Neural crest cell (in vitro differentiated cells): ENCODE measurements at regions not wholly inside any gene's neighbourhood (a gene's known extent, or its start where the extent isn't known, plus 50 kb on each side); places are given as distances from the start of the nearest gene placed in this dataset.

Experiments
- DNase-seq: peaks from one replicate; pipeline ENCODE4 v3.0.0; 2021; ENCODE audit warnings: low read depth, mixed read lengths, low spot score
- H3K27ac Mint-ChIP-seq: one replicate; pipeline ENCODE4 v1.8.0; 2021; ENCODE audit warnings: mild to moderate bottlenecking, mixed read lengths; ENCODE audit not compliant: unreplicated experiment
- H3K27me3 Mint-ChIP-seq: 2 replicates; pipeline ENCODE4 v1.8.0; 2021; ENCODE audit warnings: low read depth, mild to moderate bottlenecking, mixed read lengths
- H3K36me3 Mint-ChIP-seq: 2 replicates; pipeline ENCODE4 v1.8.0; 2021; ENCODE audit warnings: low read depth, mild to moderate bottlenecking, mixed read lengths
- H3K4me1 Mint-ChIP-seq: 2 replicates; pipeline ENCODE4 v1.8.0; 2021; ENCODE audit warnings: mixed read lengths
- H3K4me3 Mint-ChIP-seq: one replicate; pipeline ENCODE4 v1.8.0; 2021; ENCODE audit warnings: mild to moderate bottlenecking, mixed read lengths
- H3K9me3 Mint-ChIP-seq: 2 replicates; pipeline ENCODE4 v1.8.0; 2021; ENCODE audit warnings: mixed read lengths
- CTCF ChIP-seq: fragments of 200-600 bp; sonication (generic); conservative IDR thresholded peaks from 2 replicates; pipeline ENCODE4 v1.5.0; 2021; ENCODE audit warnings: antibody characterized with exemption, mild to moderate bottlenecking

- DNase-seq, result no peak
- H3K4me1 Mint-ChIP-seq, result no peaks in the 10 kb centered on the region
- no peak overlapping the region for H3K4me3 Mint-ChIP-seq
- H3K27ac Mint-ChIP-seq, result no peak overlapping the region
- H3K36me3 Mint-ChIP-seq, result no peaks in the 10 kb centered on the region
- TF ChIP-seq CTCF, result no peak
- no peaks in the 10 kb centered on the region for H3K9me3 Mint-ChIP-seq
- H3K27me3 Mint-ChIP-seq, result no peaks in the 10 kb centered on the region
Observed at GRCh38 chr15:36430280-36430679, 149.1 kb upstream of the CDIN1 start.

GRCh38 chr15:36430726-36431265, 148.6 kb upstream of the CDIN1 start:
- H3K36me3 Mint-ChIP-seq, result no peaks in the 10 kb centered on the region
- TF ChIP-seq CTCF, result no peak
- DNase-seq, result no peak
- H3K4me1 Mint-ChIP-seq, result no peaks in the 10 kb centered on the region
- H3K27ac Mint-ChIP-seq, result no peak overlapping the region
- H3K4me3 Mint-ChIP-seq, result no peak overlapping the region
- no peaks in the 10 kb centered on the region for H3K9me3 Mint-ChIP-seq
- H3K27me3 Mint-ChIP-seq, result no peaks in the 10 kb centered on the region

GRCh38 chr15:36432161-36432560, 147.3 kb upstream of the CDIN1 start:
- no peak for TF ChIP-seq CTCF
- Mint-ChIP-seq H3K36me3 (no peaks in the 10 kb centered on the region), H3K4me3 (no peak overlapping the region), H3K4me1 (no peaks in the 10 kb centered on the region), H3K9me3 (no peaks in the 10 kb centered on the region), H3K27me3 (no peaks in the 10 kb centered on the region), H3K27ac (no peak overlapping the region)
- DNase-seq, result no peak

- no peak overlapping the region for H3K4me3 Mint-ChIP-seq
- H3K36me3 Mint-ChIP-seq, result no peaks in the 10 kb centered on the region
- peaks cover 13% of the 10 kb centered on the region for H3K4me1 Mint-ChIP-seq
- no peak overlapping the region for H3K27ac Mint-ChIP-seq
- no peak for TF ChIP-seq CTCF
- no peak for DNase-seq
- H3K27me3 Mint-ChIP-seq, result peaks cover 10% of the 10 kb centered on the region
- no peaks in the 10 kb centered on the region for H3K9me3 Mint-ChIP-seq
Observed at GRCh38 chr15:36434177-36434576, 145.2 kb upstream of the CDIN1 start.

- no peak overlapping the region for H3K4me3 Mint-ChIP-seq
- no peak for DNase-seq
- peaks cover 20% of the 10 kb centered on the region for H3K4me1 Mint-ChIP-seq
- peaks cover 20% of the 10 kb centered on the region for H3K27me3 Mint-ChIP-seq
- no peak for TF ChIP-seq CTCF
- no peaks in the 10 kb centered on the region for H3K9me3 Mint-ChIP-seq
- no peaks in the 10 kb centered on the region for H3K36me3 Mint-ChIP-seq
- no peak overlapping the region for H3K27ac Mint-ChIP-seq
Observed at GRCh38 chr15:36438499-36438898, 140.9 kb upstream of the CDIN1 start.

GRCh38 chr15:36447373-36447772, 132.1 kb upstream of the CDIN1 start:
- Mint-ChIP-seq H3K4me1 (peaks cover 15% of the 10 kb centered on the region), H3K27me3 (peaks cover 4% of the 10 kb centered on the region), H3K4me3 (no peak overlapping the region), H3K36me3 (no peaks in the 10 kb centered on the region), H3K27ac (no peak overlapping the region), H3K9me3 (peaks cover 4% of the 10 kb centered on the region)
- DNase-seq, result no peak
- TF ChIP-seq CTCF, result no peak
